GM12872 (cell line): ENCODE measurements at regions not wholly inside any gene's neighbourhood (a gene's known extent, or its start where the extent isn't known, plus 50 kb on each side); places are given as distances from the start of the nearest gene placed in this dataset.

Source experiments
- TF ChIP-seq, protein P1 (sequence below): IDR thresholded peaks from 3 replicates; pipeline ENCODE4 v1.5.1; 2011; ENCODE audit warnings: low read depth, mild to moderate bottlenecking, low read length, moderate library complexity; ENCODE audit not compliant: insufficient read depth

DNA sequence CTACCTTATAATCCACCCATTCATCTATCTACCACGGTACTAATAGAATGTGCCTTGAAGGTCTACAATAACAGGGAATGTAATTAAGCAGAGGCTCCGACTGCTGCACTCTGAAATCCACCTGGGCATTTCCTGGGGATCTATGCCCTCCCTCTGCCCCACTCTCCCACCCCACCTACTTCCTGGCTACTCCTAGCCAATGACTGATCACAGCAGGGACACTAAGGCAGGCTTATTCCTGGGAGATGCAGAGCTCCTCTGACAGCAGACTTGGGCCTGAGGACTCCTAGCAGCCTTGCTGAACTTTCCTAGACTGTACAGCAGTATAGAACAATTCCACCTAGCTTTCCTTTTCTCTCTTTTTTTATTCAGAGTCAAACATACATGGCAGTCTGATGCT lies 91.1 kb upstream of the DHRS4 start:
- TF ChIP-seq, protein P1, sequence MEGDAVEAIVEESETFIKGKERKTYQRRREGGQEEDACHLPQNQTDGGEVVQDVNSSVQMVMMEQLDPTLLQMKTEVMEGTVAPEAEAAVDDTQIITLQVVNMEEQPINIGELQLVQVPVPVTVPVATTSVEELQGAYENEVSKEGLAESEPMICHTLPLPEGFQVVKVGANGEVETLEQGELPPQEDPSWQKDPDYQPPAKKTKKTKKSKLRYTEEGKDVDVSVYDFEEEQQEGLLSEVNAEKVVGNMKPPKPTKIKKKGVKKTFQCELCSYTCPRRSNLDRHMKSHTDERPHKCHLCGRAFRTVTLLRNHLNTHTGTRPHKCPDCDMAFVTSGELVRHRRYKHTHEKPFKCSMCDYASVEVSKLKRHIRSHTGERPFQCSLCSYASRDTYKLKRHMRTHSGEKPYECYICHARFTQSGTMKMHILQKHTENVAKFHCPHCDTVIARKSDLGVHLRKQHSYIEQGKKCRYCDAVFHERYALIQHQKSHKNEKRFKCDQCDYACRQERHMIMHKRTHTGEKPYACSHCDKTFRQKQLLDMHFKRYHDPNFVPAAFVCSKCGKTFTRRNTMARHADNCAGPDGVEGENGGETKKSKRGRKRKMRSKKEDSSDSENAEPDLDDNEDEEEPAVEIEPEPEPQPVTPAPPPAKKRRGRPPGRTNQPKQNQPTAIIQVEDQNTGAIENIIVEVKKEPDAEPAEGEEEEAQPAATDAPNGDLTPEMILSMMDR: no peak

DNA sequence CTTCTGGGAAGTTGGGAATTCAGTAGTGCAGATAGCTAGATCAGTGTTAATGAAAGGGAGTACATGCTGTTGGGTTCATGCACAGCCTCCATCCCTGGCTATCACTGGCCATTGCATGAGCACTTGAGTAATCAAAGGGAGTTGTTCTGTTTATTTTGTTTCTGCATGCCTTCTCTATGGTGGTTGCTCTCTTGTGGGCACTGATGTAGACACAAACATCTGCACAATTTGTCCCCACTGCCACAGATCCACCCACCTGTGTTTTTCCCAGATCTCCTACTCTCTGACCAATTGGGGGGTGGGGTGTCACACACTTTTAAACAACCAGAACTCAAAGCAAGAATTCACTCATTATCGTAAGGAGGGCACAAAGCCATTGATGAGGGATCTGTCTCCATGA lies 89.7 kb upstream of the DHRS4 start:
- TF ChIP-seq, protein P1: no peak

DNA sequence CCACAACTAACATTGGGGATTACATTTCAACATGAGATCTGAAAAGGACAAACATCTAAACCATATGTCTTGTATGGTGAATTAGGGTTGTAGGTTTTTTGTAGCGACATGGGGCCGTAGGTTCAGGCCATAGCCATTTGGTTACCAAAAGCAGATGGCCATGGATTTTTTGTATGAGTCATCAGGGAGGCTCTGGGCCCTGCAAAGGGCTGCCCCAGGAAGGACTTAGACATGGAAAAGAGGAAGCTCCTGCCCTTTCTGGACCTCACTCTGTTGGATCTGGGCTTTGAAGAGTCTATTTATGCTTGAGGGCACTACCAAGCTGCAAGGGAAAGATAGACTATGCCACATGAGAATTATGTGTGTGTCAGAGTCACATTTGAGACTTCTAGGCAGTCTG lies 89.3 kb upstream of the DHRS4 start:
- TF ChIP-seq, protein P1: no peak

DNA sequence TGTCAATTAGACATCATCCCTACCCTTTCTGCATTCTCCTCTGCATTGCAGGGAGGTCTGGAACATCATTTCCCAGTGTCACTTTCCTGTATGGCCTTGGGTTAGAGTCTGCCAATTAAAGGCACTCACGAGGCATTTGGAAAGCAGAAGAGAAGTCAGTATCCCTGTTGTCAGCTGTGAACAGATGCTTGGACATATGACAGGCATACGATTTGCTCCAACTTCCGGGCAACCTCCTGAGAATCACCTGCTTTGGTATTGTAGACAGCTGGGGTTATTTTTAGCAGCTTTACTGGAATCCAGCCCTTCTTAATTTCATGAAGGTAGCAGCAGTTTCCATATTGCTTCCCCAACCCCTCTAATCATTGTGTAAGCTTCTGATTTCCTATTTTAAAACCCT lies 88.7 kb upstream of the DHRS4 start:
- TF ChIP-seq, protein P1: no peak

DNA sequence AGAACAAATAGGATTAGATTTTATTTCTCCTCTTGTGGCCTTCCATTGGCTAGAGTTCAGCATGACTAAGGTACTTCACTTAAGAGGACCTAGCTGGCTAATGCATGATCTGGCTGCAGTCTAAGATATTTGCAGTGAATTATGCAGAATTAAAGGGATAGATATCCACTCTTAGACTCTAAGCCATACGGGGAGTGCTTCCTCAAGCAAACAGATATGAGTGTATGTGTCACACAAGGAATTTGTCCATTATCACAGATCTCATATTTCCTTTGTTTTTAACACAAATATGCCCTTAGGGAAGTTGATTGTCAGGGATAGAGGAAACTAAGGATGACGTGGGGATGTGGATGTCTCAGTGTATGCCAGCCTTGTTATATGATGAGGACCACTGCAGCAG lies 88.1 kb upstream of the DHRS4 start:
- TF ChIP-seq, protein P1: no peak

DNA sequence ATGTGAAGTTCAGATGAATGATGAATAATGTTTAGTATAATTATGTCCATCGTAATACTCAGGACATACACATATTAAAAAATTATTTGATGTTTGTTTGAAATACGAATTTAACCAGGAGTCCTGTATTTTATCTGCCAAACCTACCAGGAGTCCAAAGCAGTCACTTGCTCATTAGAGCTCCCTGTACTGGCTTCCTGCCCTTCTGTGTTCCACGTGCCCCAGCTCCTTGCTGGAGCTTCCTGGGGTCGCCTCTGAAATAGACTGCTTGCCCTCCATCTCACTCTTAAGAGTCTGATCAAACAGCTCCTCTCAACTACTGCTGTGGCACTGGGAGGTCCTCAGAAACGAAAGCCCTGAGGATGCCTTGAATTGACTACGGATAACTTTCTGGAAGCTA lies 87.3 kb upstream of the DHRS4 start:
- TF ChIP-seq, protein P1: no peak

DNA sequence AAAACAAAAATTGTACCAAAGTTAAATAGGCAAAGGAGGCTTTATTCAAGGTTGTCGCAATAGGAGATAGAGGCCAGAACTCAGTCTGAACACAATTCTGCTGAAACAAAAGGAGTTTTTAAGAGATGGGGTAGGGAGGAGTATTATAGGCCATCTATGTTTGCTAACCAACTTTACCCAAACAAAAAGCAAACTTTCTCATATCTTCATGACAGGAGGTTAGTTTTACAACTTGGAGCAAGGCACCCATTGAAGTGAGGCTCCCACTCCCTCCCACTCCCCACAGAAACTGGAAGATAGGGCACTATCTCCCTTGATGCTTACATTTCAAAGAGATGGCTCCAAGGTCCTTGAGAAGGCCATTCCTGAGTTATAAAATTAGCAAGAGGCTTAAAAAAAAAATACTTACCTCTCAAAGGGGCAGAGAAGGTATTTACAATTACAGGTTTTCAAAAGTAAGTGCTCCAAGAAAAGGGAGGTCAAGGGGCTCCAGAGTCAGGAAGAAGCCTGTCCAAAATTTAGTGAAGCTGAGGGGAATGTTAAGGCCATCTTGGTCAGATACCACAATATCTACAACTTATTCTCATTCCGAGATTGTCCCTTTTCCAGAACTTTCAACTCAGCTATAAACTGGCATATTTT lies 84.4 kb upstream of the DHRS4 start:
- TF ChIP-seq, protein P1: no peak
